ENCODE measurements at regions not wholly inside any gene's neighbourhood (a gene's known extent, or its start where the extent isn't known, plus 50 kb on each side); places are given as distances from the start of the nearest gene placed in this dataset.
"Not testable (repeated sequence)": the region's sequence is repeated elsewhere in the genome, so short reads cannot be mapped to it uniquely, and the experiment has no call there.

GRCh38 chr12:111249018-111249370, 119.9 kb downstream of the PHETA1 start:
- DNase-seq: no peak

- DNase-seq: no peak
Measured at GRCh38 chr12:111248236-111249017, 120.5 kb downstream of the PHETA1 start.

- no peak for DNase-seq
Measured at GRCh38 chr12:111247083-111247783, 121.7 kb downstream of the PHETA1 start.

- no peak for DNase-seq
Measured at GRCh38 chr12:111246477-111247011, 122.4 kb downstream of the PHETA1 start.

GRCh38 chr12:111245701-111246476, 123.0 kb downstream of the PHETA1 start:
- DNase-seq: no peak

GRCh38 chr12:111244673-111245072, 124.2 kb downstream of the PHETA1 start:
- no peak for DNase-seq

- not testable (repeated sequence) for DNase-seq
Measured at GRCh38 chr12:111242817-111243216, 126.1 kb downstream of the PHETA1 start.

GRCh38 chr12:111242184-111242583, 126.7 kb downstream of the PHETA1 start:
- DNase-seq: no peak

- no peak for DNase-seq
Measured at GRCh38 chr12:111240374-111240773, 128.5 kb downstream of the PHETA1 start.

- no peak for DNase-seq
Measured at GRCh38 chr12:111239235-111239634, 129.7 kb downstream of the PHETA1 start.

- DNase-seq: no peak
Measured at GRCh38 chr12:111238075-111238734, 130.7 kb downstream of the PHETA1 start.

GRCh38 chr12:111234491-111234890, 134.4 kb downstream of the PHETA1 start:
- DNase-seq: not testable (repeated sequence)

- no peak for DNase-seq
Measured at GRCh38 chr12:111233786-111234185, 135.1 kb downstream of the PHETA1 start.

- DNase-seq: no peak
Measured at GRCh38 chr12:111230649-111231048, 138.2 kb downstream of the PHETA1 start.

GRCh38 chr12:111228916-111229666, 139.8 kb downstream of the PHETA1 start:
- no peak for DNase-seq

GRCh38 chr12:111227476-111228420, 141.1 kb downstream of the PHETA1 start:
- no peak for DNase-seq

- DNase-seq: no peak
Measured at GRCh38 chr12:111226680-111227079, 142.2 kb downstream of the PHETA1 start.

- DNase-seq: no peak
Measured at GRCh38 chr12:111225307-111225706, 143.6 kb downstream of the PHETA1 start.
